ENCODE measurements at regions not wholly inside any gene's neighbourhood (a gene's known extent, or its start where the extent isn't known, plus 50 kb on each side); places are given as distances from the start of the nearest gene placed in this dataset.

DNA sequence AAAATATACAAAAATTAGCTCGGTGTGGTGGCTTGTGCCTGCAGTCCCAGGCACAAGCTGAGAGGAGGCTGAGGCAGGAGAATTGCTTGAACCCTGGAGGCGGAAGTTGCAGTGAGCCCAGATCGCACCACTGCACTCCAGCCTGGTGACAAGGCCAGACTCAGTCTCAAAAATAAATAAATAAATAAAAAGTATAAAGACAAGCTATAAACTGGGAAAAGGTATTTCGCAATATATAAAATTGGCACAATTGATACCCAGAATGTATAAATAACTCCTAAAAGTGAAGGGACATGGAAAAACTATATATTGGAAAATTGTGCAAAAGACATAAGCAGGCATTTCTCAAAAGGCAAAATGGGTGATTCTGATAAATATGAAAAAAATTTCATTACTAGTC is 657.9 kb upstream of the SLC8A1 start:
- Histone ChIP-seq H3K27ac (no peak overlapping the region), H3K4me1 (no peaks in the 10 kb centered on the region), H3K36me3 (no peaks in the 10 kb centered on the region), H3K4me3 (no peak overlapping the region), H3K9me3 (peaks cover 0 to 10% (median 2%) of the 10 kb centered on the region in 8 donors), H3K27me3 (replicated peaks in 1 of 7) (no peaks in the 10 kb centered on the region)
- WGBS, 5 donors = 87 to 99% (median 92%) methylated on average over 4 of the region's 4 CpGs
- no peak for DNase-seq
- no peak for TF ChIP-seq POLR2A (IDR thresholded peaks at IDR 0.05)
- TF ChIP-seq, protein P1, sequence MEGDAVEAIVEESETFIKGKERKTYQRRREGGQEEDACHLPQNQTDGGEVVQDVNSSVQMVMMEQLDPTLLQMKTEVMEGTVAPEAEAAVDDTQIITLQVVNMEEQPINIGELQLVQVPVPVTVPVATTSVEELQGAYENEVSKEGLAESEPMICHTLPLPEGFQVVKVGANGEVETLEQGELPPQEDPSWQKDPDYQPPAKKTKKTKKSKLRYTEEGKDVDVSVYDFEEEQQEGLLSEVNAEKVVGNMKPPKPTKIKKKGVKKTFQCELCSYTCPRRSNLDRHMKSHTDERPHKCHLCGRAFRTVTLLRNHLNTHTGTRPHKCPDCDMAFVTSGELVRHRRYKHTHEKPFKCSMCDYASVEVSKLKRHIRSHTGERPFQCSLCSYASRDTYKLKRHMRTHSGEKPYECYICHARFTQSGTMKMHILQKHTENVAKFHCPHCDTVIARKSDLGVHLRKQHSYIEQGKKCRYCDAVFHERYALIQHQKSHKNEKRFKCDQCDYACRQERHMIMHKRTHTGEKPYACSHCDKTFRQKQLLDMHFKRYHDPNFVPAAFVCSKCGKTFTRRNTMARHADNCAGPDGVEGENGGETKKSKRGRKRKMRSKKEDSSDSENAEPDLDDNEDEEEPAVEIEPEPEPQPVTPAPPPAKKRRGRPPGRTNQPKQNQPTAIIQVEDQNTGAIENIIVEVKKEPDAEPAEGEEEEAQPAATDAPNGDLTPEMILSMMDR (IDR thresholded peaks at IDR 0.05 in 8 of 11, conservative IDR thresholded peaks at IDR 0.05 in 3 of 11) = no peak
- TF ChIP-seq POLR2AphosphoS5 (IDR thresholded peaks at IDR 0.05) = no peak
- intact Hi-C loops (cut with DNase I; ENCODE audit: low total_unique reads) = no loop called here

DNA sequence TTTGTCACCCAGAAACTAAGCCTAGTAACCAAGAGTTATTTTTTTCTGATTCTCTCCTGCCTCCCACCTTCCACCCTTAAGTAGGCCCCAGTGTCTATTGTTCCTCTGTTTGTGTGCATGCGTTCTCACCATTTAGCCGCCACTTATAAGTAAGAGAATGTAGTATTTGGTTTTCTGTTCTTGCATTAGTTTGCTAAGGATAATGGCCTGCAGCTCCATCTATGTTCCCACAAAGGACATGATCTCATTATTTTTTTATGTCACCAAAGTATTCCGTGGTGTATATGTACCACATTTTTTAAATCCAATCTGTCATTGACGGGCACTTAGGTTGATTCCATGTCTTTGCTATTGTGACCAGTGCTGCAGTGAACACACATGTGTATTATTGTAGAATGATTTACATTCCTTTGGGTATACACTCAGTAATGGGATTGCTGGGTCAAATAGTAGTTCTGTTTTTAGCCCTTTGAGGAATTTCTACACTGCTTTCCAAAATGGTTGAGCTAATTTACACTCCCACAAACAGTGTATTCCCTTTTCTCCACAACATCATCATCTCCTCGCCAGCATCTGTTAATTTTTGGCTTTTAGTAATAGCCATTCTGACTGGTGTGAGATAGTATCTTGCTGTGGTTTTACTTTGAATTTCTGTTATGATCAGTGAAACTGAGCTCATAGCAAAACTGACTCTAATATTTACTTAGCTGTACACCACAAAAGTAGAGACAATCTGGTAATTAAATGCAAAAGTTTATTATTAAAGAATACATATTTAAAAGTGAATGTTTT is 660.1 kb upstream of the SLC8A1 start:
- Histone ChIP-seq H3K4me1 (no peaks in the 10 kb centered on the region), H3K9me3 (peaks cover 0 to 10% (median 2%) of the 10 kb centered on the region in 8 donors), H3K27me3 (replicated peaks in 1 of 7) (no peaks in the 10 kb centered on the region), H3K4me3 (no peak overlapping the region), H3K27ac (no peak overlapping the region), H3K36me3 (no peaks in the 10 kb centered on the region)
- no peak for DNase-seq
- intact Hi-C loops (cut with DNase I; ENCODE audit: low total_unique reads) = no loop called here
- 76 to 83% (median 79%) methylated on average over 5 of the region's 5 CpGs for WGBS, 5 donors
- no peak for TF ChIP-seq POLR2A (IDR thresholded peaks at IDR 0.05)
- no peak for TF ChIP-seq POLR2AphosphoS5 (IDR thresholded peaks at IDR 0.05)
- TF ChIP-seq, protein P1 (IDR thresholded peaks at IDR 0.05 in 8 of 11, conservative IDR thresholded peaks at IDR 0.05 in 3 of 11) = no peak

- intact Hi-C loops (cut with DNase I; ENCODE audit: low total_unique reads) = no loop called here
- no peak overlapping the region for H3K27ac ChIP-seq
- no peak for DNase-seq
These were observed 664.4 kb upstream of the SLC8A1 start for GRCh38 chr2:41116106-41116797.

More at GRCh38 chr2:41116106-41116797, 664.4 kb upstream of the SLC8A1 start:
- H3K9me3 ChIP-seq = peaks cover 0 to 10% (median 2%) of the 10 kb centered on the region in 8 donors
- no peaks in the 10 kb centered on the region for H3K27me3 ChIP-seq (replicated peaks in 1 of 7)
- TF ChIP-seq, protein P1 (IDR thresholded peaks at IDR 0.05 in 8 of 11, conservative IDR thresholded peaks at IDR 0.05 in 3 of 11) = no peak
- TF ChIP-seq POLR2AphosphoS5 (IDR thresholded peaks at IDR 0.05) = no peak
- no peaks in the 10 kb centered on the region for H3K36me3 ChIP-seq
- no peaks in the 10 kb centered on the region for H3K4me1 ChIP-seq
- 94 to 96% (median 96%) methylated on average over 8 of the region's 8 CpGs for WGBS, 5 donors
- no peak overlapping the region for H3K4me3 ChIP-seq
